GM23338 (cell line): ENCODE measurements at regions not wholly inside any gene's neighbourhood (a gene's known extent, or its start where the extent isn't known, plus 50 kb on each side); places are given as distances from the start of the nearest gene placed in this dataset.

ENCODE experiments used
- ATAC-seq: fragments of 200-7000 bp; cut with Tn5 transposase; 3 replicates; pipeline ENCODE4 v1.9.1; 2020
- DNase-seq: peaks from one replicate; pipeline ENCODE4 v3.0.0-alpha.2; 2015; ENCODE audit warnings: low spot score
- H2AFZ ChIP-seq: fragments of 200-600 bp; sonication (generic); 2 replicates; pipeline ENCODE4 v1.8.0; 2016; ENCODE audit warnings: antibody characterized with exemption, mild to moderate bottlenecking, moderate library complexity
- H3F3A ChIP-seq: fragments of 200-600 bp; sonication (generic); replicated peaks from 2 replicates; pipeline ENCODE4 v1.8.0; 2017; ENCODE audit warnings: antibody characterized with exemption, mixed run types, low read depth
- H3K27ac ChIP-seq: fragments of 200-600 bp; sonication (generic); 2 replicates; pipeline ENCODE4 v1.6.1; 2016; ENCODE audit warnings: low read depth
- H3K27me3 ChIP-seq: fragments of 200-600 bp; sonication (generic); 2 replicates; pipeline ENCODE4 v1.8.0; 2016; ENCODE audit warnings: mild to moderate bottlenecking, mixed run types, moderate library complexity; ENCODE audit not compliant: insufficient read depth
- H3K36me3 ChIP-seq: fragments of 200-600 bp; sonication (generic); 2 replicates; pipeline ENCODE4 v1.8.0; 2016; ENCODE audit warnings: mild to moderate bottlenecking; ENCODE audit not compliant: insufficient read depth
- H3K4me1 ChIP-seq: fragments of 200-600 bp; sonication (generic); 2 replicates; pipeline ENCODE4 v1.8.0; 2016; ENCODE audit warnings: mild to moderate bottlenecking, moderate library complexity; ENCODE audit not compliant: insufficient read depth
- H3K4me2 ChIP-seq: fragments of 200-600 bp; sonication (generic); 2 replicates; pipeline ENCODE4 v1.7.1; 2017; ENCODE audit warnings: mixed run types
- H3K4me3 ChIP-seq: fragments of 200-600 bp; sonication (generic); 2 replicates; pipeline ENCODE4 v1.6.1; 2016; ENCODE audit warnings: mixed run types
- H3K79me2 ChIP-seq: fragments of 200-600 bp; sonication (generic); replicated peaks from 2 replicates; pipeline ENCODE4 v1.8.0; 2017; ENCODE audit warnings: mild to moderate bottlenecking; ENCODE audit not compliant: insufficient read depth
- H3K9me2 ChIP-seq: fragments of 200-600 bp; sonication (generic); 2 replicates; pipeline ENCODE4 v1.8.0; 2017; ENCODE audit not compliant: insufficient read depth
- H4K20me1 ChIP-seq: fragments of 200-600 bp; sonication (generic); replicated peaks from 2 replicates; pipeline ENCODE4 v1.8.0; 2017; ENCODE audit warnings: mild to moderate bottlenecking; ENCODE audit not compliant: insufficient read depth
- H3K27ac Mint-ChIP-seq: 2 replicates; pipeline ENCODE4 v1.8.0; 2020; ENCODE audit warnings: inconsistent platforms, mild to moderate bottlenecking, moderate library complexity, mixed read lengths
- H3K27me3 Mint-ChIP-seq: 3 replicates; pipeline ENCODE4 v1.8.0; 2022; ENCODE audit warnings: low read depth, mild to moderate bottlenecking, moderate library complexity, mixed read lengths, inconsistent platforms; ENCODE audit not compliant: insufficient read depth, poor library complexity
- H3K36me3 Mint-ChIP-seq: 3 replicates; pipeline ENCODE4 v1.8.0; 2021; ENCODE audit warnings: low read depth, mild to moderate bottlenecking, inconsistent platforms, moderate library complexity, mixed read lengths
- H3K4me1 Mint-ChIP-seq: 3 replicates; pipeline ENCODE4 v1.8.0; 2020; ENCODE audit warnings: mild to moderate bottlenecking, inconsistent platforms, mixed read lengths
- H3K4me3 Mint-ChIP-seq: 3 replicates; pipeline ENCODE4 v1.8.0; 2021; ENCODE audit warnings: moderate library complexity, mild to moderate bottlenecking, inconsistent platforms, mixed read lengths
- H3K9me3 Mint-ChIP-seq: 3 replicates; pipeline ENCODE4 v1.8.0; 2020; ENCODE audit warnings: moderate library complexity, mild to moderate bottlenecking, inconsistent platforms, mixed read lengths
- CTCF ChIP-seq, 2 experiments: fragments of 200-600 bp in 1 of 2; sonication (generic) in 1 of 2; conservative IDR thresholded peaks; 2 replicates each; pipeline versions ENCODE4 v1.5.1 to v1.6.1; 2016 to 2017; ENCODE audit warnings: antibody characterized with exemption in 2 of 2, low read depth in 2 of 2, mild to moderate bottlenecking in 2 of 2, moderate library complexity in 1 of 2
- ETS1 ChIP-seq: IDR thresholded peaks from 2 replicates; pipeline ENCODE4 v1.6.1; 2016; ENCODE audit warnings: antibody characterized with exemption
- EZH2 ChIP-seq: fragments of 200-600 bp; sonication (generic); IDR thresholded peaks from one replicate; pipeline ENCODE4 v1.8.0; 2017; ENCODE audit warnings: antibody characterized with exemption, mild to moderate bottlenecking, low read depth; ENCODE audit not compliant: unreplicated experiment
- EZH2phosphoT487 ChIP-seq: fragments of 200-600 bp; sonication (generic); IDR thresholded peaks from one replicate; pipeline ENCODE4 v1.8.1; 2018; ENCODE audit warnings: antibody characterized with exemption; ENCODE audit not compliant: unreplicated experiment
- NANOG ChIP-seq: IDR thresholded peaks from 2 replicates; pipeline ENCODE4 v1.6.1; 2016; ENCODE audit warnings: antibody characterized with exemption, borderline replicate concordance
- POLR2AphosphoS5 ChIP-seq: IDR thresholded peaks from 2 replicates; pipeline ENCODE4 v1.6.1; 2016; ENCODE audit warnings: antibody characterized with exemption, low read depth
- REST ChIP-seq: IDR thresholded peaks from one replicate; pipeline ENCODE4 v1.6.1; 2018; ENCODE audit warnings: antibody characterized with exemption; ENCODE audit not compliant: unreplicated experiment
- ZNF114 ChIP-seq: fragments of 250-450 bp; sonication (Bioruptor Pico); IDR thresholded peaks from 2 replicates; pipeline ENCODE4 v1.5.0; 2020; ENCODE audit warnings: mild to moderate bottlenecking, moderate library complexity
- TF ChIP-seq, protein P1 (sequence below): fragments of 250-450 bp; sonication (Bioruptor Pico); IDR thresholded peaks from 2 replicates; pipeline ENCODE4 v1.5.0; 2020; ENCODE audit warnings: mild to moderate bottlenecking, moderate library complexity

DNA sequence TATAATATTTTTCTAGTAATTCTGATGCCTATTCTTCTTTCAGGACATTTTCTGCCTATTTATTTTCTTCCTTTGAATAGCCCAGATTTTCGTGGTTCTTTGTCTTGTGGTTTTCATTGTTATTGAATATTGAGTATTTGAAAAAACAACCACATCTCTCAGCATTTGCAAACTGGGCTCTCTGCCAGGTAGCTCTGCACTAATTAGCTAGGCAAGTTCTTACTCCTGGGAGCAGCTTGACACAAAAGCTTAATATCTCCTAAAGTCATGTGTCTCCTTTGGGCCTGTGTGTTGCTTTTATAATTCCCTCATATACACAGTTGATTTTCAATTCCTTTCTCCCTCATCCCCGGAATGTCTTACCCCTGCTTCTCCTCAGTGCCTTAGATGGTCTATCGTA, 413.5 kb upstream of the GRIA3 start:
- no peak overlapping the region for H3K4me3 ChIP-seq
- H3K79me2 ChIP-seq: no peaks in the 10 kb centered on the region
- DNase-seq (no peak), ATAC-seq (no peak)
- TF ChIP-seq REST: no peak
- H3K27ac ChIP-seq: no peak overlapping the region
- H2AFZ ChIP-seq: no peak overlapping the region
- no peaks in the 10 kb centered on the region for H3F3A ChIP-seq
- no peak overlapping the region for H3K4me3 Mint-ChIP-seq
- H3K36me3 Mint-ChIP-seq: no peaks in the 10 kb centered on the region
- no peaks in the 10 kb centered on the region for H3K27me3 ChIP-seq
- H3K4me1 Mint-ChIP-seq: peaks cover 10% of the 10 kb centered on the region; the same call in 2 of the 3 replicates
- H3K36me3 ChIP-seq: no peaks in the 10 kb centered on the region
- no peak overlapping the region for H3K27ac Mint-ChIP-seq
- no peaks in the 10 kb centered on the region for H4K20me1 ChIP-seq
- no peaks in the 10 kb centered on the region for H3K9me2 ChIP-seq
- peaks cover 5% of the 10 kb centered on the region; the same call in 1 of the 2 replicates for H3K4me1 ChIP-seq
- no peaks in the 10 kb centered on the region; the same call in 2 of the 3 replicates for H3K9me3 Mint-ChIP-seq
- no peak overlapping the region for H3K4me2 ChIP-seq
- H3K27me3 Mint-ChIP-seq: no peaks in the 10 kb centered on the region

DNA sequence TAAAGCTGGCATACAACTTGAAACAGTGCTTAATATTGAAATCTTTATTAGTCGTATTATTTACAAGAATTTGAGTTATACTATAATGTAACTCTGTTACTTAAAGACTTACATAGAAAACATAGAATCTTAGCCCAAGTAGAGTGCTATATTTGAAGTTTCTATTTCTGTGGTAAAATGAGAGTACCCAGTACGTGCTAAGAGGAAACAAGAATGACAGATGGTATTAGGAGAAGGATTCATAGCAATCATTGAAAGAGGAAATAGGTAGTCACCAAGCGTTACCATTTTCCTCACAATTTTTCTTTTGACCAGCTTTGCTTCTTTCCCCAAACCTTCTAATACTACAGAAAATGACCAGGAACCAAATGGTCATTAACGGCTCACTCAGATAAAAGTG, 412.1 kb upstream of the GRIA3 start:
- Histone ChIP-seq H2AFZ (no peak overlapping the region), H3K9me2 (no peaks in the 10 kb centered on the region), H3F3A (no peaks in the 10 kb centered on the region), H3K4me3 (no peak overlapping the region), H3K36me3 (no peaks in the 10 kb centered on the region), H3K27me3 (no peaks in the 10 kb centered on the region), H3K4me2 (no peak overlapping the region), H3K27ac (no peak overlapping the region), H4K20me1 (no peaks in the 10 kb centered on the region), H3K4me1 (peaks cover 5% of the 10 kb centered on the region; the same call in 1 of the 2 replicates), H3K79me2 (no peaks in the 10 kb centered on the region)
- ATAC-seq (no peak), DNase-seq (no peak)
- no peak overlapping the region for H3K4me3 Mint-ChIP-seq
- no peaks in the 10 kb centered on the region for H3K27me3 Mint-ChIP-seq
- peaks cover 10% of the 10 kb centered on the region; the same call in 2 of the 3 replicates for H3K4me1 Mint-ChIP-seq
- H3K36me3 Mint-ChIP-seq: no peaks in the 10 kb centered on the region
- no peak overlapping the region for H3K27ac Mint-ChIP-seq
- H3K9me3 Mint-ChIP-seq: no peaks in the 10 kb centered on the region; the same call in 1 of the 3 replicates
- TF ChIP-seq CTCF (conservative IDR thresholded peaks at IDR 0.05; ENCODE audit: low read depth in 2 of 2) (no peak), POLR2AphosphoS5 (no peak), NANOG (no peak), EZH2 (no peak), ZNF114 (no peak), EZH2phosphoT487 (no peak), ETS1 (no peak)
- TF ChIP-seq, protein P1, sequence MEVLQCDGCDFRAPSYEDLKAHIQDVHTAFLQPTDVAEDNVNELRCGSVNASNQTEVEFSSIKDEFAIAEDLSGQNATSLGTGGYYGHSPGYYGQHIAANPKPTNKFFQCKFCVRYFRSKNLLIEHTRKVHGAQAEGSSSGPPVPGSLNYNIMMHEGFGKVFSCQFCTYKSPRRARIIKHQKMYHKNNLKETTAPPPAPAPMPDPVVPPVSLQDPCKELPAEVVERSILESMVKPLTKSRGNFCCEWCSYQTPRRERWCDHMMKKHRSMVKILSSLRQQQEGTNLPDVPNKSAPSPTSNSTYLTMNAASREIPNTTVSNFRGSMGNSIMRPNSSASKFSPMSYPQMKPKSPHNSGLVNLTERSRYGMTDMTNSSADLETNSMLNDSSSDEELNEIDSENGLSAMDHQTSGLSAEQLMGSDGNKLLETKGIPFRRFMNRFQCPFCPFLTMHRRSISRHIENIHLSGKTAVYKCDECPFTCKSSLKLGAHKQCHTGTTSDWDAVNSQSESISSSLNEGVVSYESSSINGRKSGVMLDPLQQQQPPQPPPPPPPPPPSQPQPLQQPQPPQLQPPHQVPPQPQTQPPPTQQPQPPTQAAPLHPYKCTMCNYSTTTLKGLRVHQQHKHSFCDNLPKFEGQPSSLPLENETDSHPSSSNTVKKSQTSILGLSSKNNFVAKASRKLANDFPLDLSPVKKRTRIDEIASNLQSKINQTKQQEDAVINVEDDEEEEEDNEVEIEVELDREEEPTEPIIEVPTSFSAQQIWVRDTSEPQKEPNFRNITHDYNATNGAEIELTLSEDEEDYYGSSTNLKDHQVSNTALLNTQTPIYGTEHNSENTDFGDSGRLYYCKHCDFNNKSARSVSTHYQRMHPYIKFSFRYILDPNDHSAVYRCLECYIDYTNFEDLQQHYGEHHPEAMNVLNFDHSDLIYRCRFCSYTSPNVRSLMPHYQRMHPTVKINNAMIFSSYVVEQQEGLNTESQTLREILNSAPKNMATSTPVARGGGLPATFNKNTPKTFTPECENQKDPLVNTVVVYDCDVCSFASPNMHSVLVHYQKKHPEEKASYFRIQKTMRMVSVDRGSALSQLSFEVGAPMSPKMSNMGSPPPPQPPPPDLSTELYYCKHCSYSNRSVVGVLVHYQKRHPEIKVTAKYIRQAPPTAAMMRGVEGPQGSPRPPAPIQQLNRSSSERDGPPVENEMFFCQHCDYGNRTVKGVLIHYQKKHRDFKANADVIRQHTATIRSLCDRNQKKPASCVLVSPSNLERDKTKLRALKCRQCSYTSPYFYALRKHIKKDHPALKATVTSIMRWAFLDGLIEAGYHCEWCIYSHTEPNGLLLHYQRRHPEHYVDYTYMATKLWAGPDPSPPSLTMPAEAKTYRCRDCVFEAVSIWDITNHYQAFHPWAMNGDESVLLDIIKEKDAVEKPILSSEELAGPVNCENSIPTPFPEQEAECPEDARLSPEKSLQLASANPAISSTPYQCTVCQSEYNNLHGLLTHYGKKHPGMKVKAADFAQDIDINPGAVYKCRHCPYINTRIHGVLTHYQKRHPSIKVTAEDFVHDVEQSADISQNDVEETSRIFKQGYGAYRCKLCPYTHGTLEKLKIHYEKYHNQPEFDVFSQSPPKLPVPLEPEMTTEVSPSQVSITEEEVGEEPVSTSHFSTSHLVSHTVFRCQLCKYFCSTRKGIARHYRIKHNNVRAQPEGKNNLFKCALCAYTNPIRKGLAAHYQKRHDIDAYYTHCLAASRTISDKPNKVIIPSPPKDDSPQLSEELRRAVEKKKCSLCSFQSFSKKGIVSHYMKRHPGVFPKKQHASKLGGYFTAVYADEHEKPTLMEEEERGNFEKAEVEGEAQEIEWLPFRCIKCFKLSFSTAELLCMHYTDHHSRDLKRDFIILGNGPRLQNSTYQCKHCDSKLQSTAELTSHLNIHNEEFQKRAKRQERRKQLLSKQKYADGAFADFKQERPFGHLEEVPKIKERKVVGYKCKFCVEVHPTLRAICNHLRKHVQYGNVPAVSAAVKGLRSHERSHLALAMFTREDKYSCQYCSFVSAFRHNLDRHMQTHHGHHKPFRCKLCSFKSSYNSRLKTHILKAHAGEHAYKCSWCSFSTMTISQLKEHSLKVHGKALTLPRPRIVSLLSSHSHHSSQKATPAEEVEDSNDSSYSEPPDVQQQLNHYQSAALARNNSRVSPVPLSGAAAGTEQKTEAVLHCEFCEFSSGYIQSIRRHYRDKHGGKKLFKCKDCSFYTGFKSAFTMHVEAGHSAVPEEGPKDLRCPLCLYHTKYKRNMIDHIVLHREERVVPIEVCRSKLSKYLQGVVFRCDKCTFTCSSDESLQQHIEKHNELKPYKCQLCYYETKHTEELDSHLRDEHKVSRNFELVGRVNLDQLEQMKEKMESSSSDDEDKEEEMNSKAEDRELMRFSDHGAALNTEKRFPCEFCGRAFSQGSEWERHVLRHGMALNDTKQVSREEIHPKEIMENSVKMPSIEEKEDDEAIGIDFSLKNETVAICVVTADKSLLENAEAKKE: no peak
